Keratinocyte (primary cell): ENCODE measurements at regions not wholly inside any gene's neighbourhood (a gene's known extent, or its start where the extent isn't known, plus 50 kb on each side); places are given as distances from the start of the nearest gene placed in this dataset.

Experiments
- CTCF ChIP-seq, 3 experiments: IDR thresholded peaks in 1 of 3; conservative IDR thresholded peaks in 1 of 3; optimal IDR thresholded peaks in 1 of 3; 2 replicates in 2 of 3; 3 replicates in 1 of 3; pipeline versions ENCODE3 to v1.5.1; 2011; ENCODE audit warnings: low read length in 3 of 3, mild to moderate bottlenecking in 3 of 3, moderate library complexity in 2 of 3, control low read depth in 1 of 3, inconsistent platforms in 1 of 3; ENCODE audit not compliant: insufficient read depth in 2 of 3; ENCODE audit errors: extremely low read depth in 1 of 3
- EZH2 ChIP-seq: IDR thresholded peaks from one replicate; pipeline ENCODE4 v1.6.1; 2012; ENCODE audit warnings: inconsistent platforms, mild to moderate bottlenecking, low read length, moderate library complexity

- TF ChIP-seq CTCF (optimal IDR thresholded peaks at IDR 0.05 in 1 of 3, IDR thresholded peaks at IDR 0.05 in 1 of 3, conservative IDR thresholded peaks at IDR 0.05 in 1 of 3; ENCODE audit: extremely low read depth in 1 of 3, insufficient read depth in 2 of 3, low read length in 3 of 3): no peak
- TF ChIP-seq EZH2: no peak
Measured at GRCh38 chr5:25891691-25892090, 1146.7 kb downstream of the CDH9 start.
